ENCODE measurements at regions not wholly inside any gene's neighbourhood (a gene's known extent, or its start where the extent isn't known, plus 50 kb on each side); places are given as distances from the start of the nearest gene placed in this dataset.

DNA sequence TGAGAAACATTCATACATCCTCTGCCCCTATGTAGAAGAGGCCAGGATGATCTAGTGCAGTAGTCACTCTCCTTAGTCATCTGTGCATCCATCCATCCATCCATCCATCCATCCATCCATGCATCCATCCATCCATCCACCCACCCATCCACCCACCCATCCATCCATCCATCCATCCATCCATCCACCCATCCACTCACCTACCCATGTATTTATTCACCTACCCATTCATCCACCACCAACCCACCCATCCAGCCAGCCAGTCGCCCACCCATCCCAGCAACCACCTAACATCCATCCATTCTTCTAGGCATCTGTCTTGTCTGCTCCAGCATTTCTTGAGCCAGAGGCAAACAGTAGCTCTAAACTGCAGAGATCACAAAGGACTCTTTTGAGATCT lies 87.1 kb downstream of the MSX2 start:
- TF ChIP-seq, protein P1, sequence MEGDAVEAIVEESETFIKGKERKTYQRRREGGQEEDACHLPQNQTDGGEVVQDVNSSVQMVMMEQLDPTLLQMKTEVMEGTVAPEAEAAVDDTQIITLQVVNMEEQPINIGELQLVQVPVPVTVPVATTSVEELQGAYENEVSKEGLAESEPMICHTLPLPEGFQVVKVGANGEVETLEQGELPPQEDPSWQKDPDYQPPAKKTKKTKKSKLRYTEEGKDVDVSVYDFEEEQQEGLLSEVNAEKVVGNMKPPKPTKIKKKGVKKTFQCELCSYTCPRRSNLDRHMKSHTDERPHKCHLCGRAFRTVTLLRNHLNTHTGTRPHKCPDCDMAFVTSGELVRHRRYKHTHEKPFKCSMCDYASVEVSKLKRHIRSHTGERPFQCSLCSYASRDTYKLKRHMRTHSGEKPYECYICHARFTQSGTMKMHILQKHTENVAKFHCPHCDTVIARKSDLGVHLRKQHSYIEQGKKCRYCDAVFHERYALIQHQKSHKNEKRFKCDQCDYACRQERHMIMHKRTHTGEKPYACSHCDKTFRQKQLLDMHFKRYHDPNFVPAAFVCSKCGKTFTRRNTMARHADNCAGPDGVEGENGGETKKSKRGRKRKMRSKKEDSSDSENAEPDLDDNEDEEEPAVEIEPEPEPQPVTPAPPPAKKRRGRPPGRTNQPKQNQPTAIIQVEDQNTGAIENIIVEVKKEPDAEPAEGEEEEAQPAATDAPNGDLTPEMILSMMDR (IDR thresholded peaks at IDR 0.05; ENCODE audit: low read depth, low read length, missing control alignments): no peak
- DNase-seq (ENCODE audit: low read depth): no peak

DNA sequence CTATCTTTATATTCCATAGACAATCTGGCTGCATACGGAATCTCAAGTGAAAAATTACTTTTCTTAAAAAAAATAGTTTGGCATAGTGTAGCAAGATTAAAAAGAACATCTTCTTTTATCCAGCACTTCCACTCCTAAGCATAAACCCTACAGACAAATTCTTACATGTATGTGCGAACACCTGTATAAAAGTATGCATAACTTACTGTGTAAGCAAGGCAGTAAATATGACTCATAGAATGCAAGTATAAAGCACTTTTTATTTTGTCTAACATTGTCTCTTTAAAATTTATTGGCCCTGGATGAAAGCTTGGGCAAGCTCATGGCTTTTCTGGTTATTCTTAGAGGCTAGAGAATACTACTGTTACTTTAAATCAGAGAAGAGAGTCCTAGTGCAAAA lies 86.4 kb downstream of the MSX2 start:
- TF ChIP-seq, protein P1 (IDR thresholded peaks at IDR 0.05; ENCODE audit: low read depth, low read length, missing control alignments): no peak
- DNase-seq (ENCODE audit: low read depth): no peak

More for the DNA sequence above, 87.1 kb downstream of the MSX2 start:
- H3K4me3 ChIP-seq (ENCODE audit: low read depth, low read length): no peak overlapping the region

DNA sequence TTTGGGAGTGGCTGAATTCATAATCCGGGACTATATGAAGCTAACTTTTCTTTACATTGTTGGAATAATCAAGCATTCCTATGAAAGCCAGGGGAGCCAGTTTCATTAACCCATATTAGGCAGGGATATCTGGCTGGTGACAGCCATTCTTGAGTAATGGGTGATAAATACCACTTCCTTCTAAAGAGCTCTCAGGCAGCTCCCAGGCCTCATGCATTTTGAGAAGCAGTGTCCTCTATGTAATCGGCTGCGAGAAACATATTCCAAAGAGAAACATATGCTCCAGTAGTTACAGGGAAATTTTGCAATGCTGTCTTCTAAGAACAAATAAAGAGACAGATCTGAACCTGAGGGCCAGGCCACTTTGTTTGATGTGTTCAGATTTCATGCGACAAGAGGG lies 83.1 kb downstream of the MSX2 start:
- TF ChIP-seq, protein P1 (IDR thresholded peaks at IDR 0.05; ENCODE audit: low read depth, low read length, missing control alignments): no peak
- no peak for DNase-seq (ENCODE audit: low read depth)

More for the DNA sequence above, 86.4 kb downstream of the MSX2 start:
- no peak overlapping the region for H3K4me3 ChIP-seq (ENCODE audit: low read depth, low read length)

DNA sequence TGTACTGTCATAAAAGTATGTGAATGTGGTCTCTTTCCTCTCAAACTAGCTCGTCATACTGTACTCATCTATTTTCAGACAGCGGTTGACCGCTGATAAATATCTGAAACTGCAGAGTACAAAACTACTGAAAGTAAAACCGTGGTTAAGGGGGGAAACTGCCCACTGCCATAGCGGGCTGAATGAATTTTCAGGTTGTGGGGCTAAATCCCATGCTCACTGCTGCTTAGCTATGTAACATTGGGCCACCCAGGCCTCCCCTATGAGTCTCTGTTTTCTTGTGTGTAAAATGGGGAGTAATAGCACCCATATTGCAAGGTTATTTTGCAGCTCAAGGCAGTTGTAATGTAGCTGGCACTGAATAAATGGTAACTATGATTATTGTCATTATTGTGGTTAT lies 82.3 kb downstream of the MSX2 start:
- no peak for DNase-seq (ENCODE audit: low read depth)
- TF ChIP-seq, protein P1 (IDR thresholded peaks at IDR 0.05; ENCODE audit: low read depth, low read length, missing control alignments): no peak
- H3K4me3 ChIP-seq (ENCODE audit: low read depth, low read length): no peak overlapping the region

More for the DNA sequence above, 83.1 kb downstream of the MSX2 start:
- H3K4me3 ChIP-seq (ENCODE audit: low read depth, low read length): no peak overlapping the region

DNA sequence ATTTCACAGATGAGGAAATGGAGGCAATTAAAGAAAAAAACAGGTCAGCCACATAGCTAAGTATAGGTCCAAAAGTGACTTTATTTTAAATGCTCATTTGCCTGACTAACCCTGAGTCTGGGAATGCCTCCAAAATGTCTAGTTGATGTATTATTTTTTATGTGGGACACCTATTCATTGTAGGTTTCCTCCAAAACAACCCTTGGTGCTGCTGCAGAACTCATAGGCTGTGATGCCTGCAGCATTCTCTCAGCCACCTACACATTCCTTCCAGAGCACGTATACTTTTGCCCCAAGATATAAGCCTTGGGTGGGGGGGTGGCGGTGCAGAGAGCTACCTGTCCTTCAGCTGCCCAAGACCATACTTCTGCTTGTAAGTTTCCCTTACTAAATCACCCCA lies 77.4 kb downstream of the MSX2 start:
- no peak for DNase-seq (ENCODE audit: low read depth)
- no peak overlapping the region for H3K4me3 ChIP-seq (ENCODE audit: low read depth, low read length)
- TF ChIP-seq, protein P1 (IDR thresholded peaks at IDR 0.05; ENCODE audit: low read depth, low read length, missing control alignments): no peak

DNA sequence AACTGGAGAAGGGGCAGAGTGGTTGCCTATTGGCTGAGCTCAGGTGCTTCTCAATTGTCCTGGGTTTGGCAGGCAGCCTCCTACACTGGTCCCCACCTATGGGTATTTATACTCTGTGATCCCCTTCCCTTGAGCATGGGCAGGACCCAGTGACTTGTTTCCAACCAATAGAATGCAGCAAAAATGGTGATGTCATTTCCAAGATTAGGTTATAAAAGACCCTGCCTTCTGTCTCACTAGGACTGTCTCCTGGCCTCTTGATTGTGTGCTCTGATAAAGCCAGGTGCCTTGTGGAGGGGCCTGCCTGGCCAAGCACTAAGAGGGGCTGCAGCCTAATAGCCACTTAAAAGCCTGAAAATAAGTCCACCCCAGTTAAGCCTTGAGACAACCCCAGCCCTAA lies 76.1 kb downstream of the MSX2 start:
- TF ChIP-seq, protein P1 (IDR thresholded peaks at IDR 0.05; ENCODE audit: low read depth, low read length, missing control alignments): no peak
- no peak for DNase-seq (ENCODE audit: low read depth)
- no peak overlapping the region for H3K4me3 ChIP-seq (ENCODE audit: low read depth, low read length)

DNA sequence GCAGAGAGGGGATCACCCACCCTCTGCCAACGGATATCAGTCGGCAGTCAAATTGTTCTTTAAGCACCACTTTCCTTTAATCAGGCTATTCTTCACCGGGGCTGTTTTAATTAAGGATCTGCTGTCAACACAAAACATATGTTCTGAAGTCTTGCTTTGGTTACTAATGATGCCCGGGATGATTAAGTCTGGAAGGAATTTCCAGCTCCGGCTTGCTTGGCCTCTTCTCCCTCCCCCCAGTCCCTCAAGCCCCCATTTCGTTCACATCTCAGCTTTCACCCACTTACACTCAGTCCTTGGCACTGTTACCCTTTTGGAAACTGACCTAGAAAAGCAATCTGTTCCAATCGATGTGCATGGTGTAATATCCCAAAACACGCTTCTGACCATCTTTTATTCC lies 74.7 kb downstream of the MSX2 start:
- no peak overlapping the region for H3K4me3 ChIP-seq (ENCODE audit: low read depth, low read length)
- DNase-seq (ENCODE audit: low read depth): no peak
- TF ChIP-seq, protein P1 (IDR thresholded peaks at IDR 0.05; ENCODE audit: low read depth, low read length, missing control alignments): no peak

Measured in GM12864 (cell line).